HG02885 (cell line): ENCODE measurements at regions not wholly inside any gene's neighbourhood (a gene's known extent, or its start where the extent isn't known, plus 50 kb on each side); places are given as distances from the start of the nearest gene placed in this dataset.
A peak's percentile ranks its signal among the peaks of the same experiment; 100 is the strongest.
"Not testable (repeated sequence)": the region's sequence is repeated elsewhere in the genome, so short reads cannot be mapped to it uniquely, and the experiment has no call there.

Source experiments
- ATAC-seq: cut with Tn5 transposase; IDR thresholded peaks from one replicate; pipeline ENCODE4 v1.9.1; 2021; ENCODE audit warnings: mild to moderate bottlenecking; ENCODE audit not compliant: unreplicated experiment, poor library complexity

- not testable (repeated sequence) for ATAC-seq
These were observed 537.4 kb upstream of the STEAP1 start for GRCh38 chr7:89616829-89617228.

- no peak for ATAC-seq
These were observed 536.0 kb upstream of the STEAP1 start for GRCh38 chr7:89618274-89618673.

- ATAC-seq, result no peak
These were observed 532.2 kb upstream of the STEAP1 start for GRCh38 chr7:89621925-89622641.

- peak; percentile 94 for ATAC-seq
These were observed 531.1 kb upstream of the STEAP1 start for GRCh38 chr7:89623018-89623672.

GRCh38 chr7:89624155-89624554 is 530.1 kb upstream of the STEAP1 start:
- ATAC-seq, result not testable (repeated sequence)

- no peak for ATAC-seq
These were observed 505.8 kb upstream of the STEAP1 start for GRCh38 chr7:89648509-89648908.

GRCh38 chr7:89655946-89656345 is 498.3 kb upstream of the STEAP1 start:
- ATAC-seq, result no peak

GRCh38 chr7:89661876-89662275 is 492.4 kb upstream of the STEAP1 start:
- no peak for ATAC-seq

GRCh38 chr7:89666136-89666835 is 488.0 kb upstream of the STEAP1 start:
- no peak for ATAC-seq

GRCh38 chr7:89680161-89680560 is 474.1 kb upstream of the STEAP1 start:
- no peak for ATAC-seq

- no peak for ATAC-seq
These were observed 472.8 kb upstream of the STEAP1 start for GRCh38 chr7:89681448-89681847.

- no peak for ATAC-seq
These were observed 469.0 kb upstream of the STEAP1 start for GRCh38 chr7:89685287-89685686.

GRCh38 chr7:89687211-89687610 is 467.1 kb upstream of the STEAP1 start:
- no peak for ATAC-seq

GRCh38 chr7:89695241-89695640 is 459.0 kb upstream of the STEAP1 start:
- ATAC-seq, result no peak

GRCh38 chr7:89714131-89714530 is 440.1 kb upstream of the STEAP1 start:
- ATAC-seq, result no peak

- not testable (repeated sequence) for ATAC-seq
These were observed 435.3 kb upstream of the STEAP1 start for GRCh38 chr7:89718941-89719340.

GRCh38 chr7:89728481-89728880 is 425.8 kb upstream of the STEAP1 start:
- ATAC-seq, result no peak

- no peak for ATAC-seq
These were observed 422.4 kb upstream of the STEAP1 start for GRCh38 chr7:89731751-89732445.

GRCh38 chr7:89738549-89738948 is 415.7 kb upstream of the STEAP1 start:
- no peak for ATAC-seq

GRCh38 chr7:89757910-89758309 is 396.4 kb upstream of the STEAP1 start:
- no peak for ATAC-seq

GRCh38 chr7:89760690-89761089 is 393.6 kb upstream of the STEAP1 start:
- no peak for ATAC-seq
